ENCODE measurements at regions not wholly inside any gene's neighbourhood (a gene's known extent, or its start where the extent isn't known, plus 50 kb on each side); places are given as distances from the start of the nearest gene placed in this dataset.
A peak's percentile ranks its signal among the peaks of the same experiment; 100 is the strongest.

- peak; percentile 2 for DNase-seq (ENCODE audit: low spot score)
These were observed 111.1 kb upstream of the ACSL4 start for GRCh38 chrX:109843963-109844751.

DNA sequence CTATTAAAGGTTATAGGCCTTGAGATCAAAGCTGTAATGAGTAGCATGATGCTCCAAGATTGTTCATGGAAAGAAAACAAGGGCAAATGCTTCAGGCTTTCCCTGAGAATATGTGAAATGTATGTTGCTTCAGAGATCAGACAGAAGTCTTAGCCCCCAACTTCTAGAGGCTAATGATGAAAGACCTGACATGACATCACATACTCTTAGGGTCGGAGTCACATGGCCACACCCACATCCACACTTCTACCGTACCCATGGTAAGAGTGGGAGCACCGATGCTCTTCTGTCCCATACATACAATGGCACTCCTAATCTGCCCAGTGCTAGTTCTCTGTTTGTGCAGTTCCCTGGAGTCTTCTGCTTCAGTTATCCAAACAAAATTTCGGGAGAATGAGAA, 111.9 kb upstream of the ACSL4 start:
- no peak for DNase-seq (ENCODE audit: low spot score)

GRCh38 chrX:109845996-109846395, 112.9 kb upstream of the ACSL4 start:
- DNase-seq (ENCODE audit: low spot score) = no peak

GRCh38 chrX:109847257-109848187, 114.5 kb upstream of the ACSL4 start:
- no peak for DNase-seq (ENCODE audit: low spot score)

GRCh38 chrX:109848461-109849050, 115.5 kb upstream of the ACSL4 start:
- no peak for DNase-seq (ENCODE audit: low spot score)

GRCh38 chrX:109854096-109854495, 121.0 kb upstream of the ACSL4 start:
- DNase-seq (ENCODE audit: low spot score) = no peak

DNA sequence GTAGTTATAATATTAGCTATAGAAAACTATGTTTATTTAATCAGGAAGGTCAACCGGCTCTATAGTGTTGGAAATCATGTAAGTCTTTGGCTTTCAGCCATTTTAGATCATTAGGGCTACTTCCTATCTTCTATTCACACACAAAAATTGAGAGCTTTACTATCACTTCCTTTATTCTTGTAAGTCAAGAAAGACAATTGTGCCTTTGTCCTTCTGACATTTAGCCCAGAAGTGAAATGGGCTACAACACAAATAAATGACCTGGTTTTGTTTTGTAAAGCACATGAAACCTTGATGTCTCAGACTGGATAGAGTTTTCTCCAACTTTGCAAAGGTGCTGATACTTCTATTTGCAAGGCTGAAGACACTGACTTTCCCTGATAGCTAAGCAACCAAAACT, 122.4 kb upstream of the ACSL4 start:
- no peak for DNase-seq (ENCODE audit: low spot score)

GRCh38 chrX:109856974-109857373, 123.9 kb upstream of the ACSL4 start:
- DNase-seq (ENCODE audit: low spot score) = peak; percentile 5

DNA sequence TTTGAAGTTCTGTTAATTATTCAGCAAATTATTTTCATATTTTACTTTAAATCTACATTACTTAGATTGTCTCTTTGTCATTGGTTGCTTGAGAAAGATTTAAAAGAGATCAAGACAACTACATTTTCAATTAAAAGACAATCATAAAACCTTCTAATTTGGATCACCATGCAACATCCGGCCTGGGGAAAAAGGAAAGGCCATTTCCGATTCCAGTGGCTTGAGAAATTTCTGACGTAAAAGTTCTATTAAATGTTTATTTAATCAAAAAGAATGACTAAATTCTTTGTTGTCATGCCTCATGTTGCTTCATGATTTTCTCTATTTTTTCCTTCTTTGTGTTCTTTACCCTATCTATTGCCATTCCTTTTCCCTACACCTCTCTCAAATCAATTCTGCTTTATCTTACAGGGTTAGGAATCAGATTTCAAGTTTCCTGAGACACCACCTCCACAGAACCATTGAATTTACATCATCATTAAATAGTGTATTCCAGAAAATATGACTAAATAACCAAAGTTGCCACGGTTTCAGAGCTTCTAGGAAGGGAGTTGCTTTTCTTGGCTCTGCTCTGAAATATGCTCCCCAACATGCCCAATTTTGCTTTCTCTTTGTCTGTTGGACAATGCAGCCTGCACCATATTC, 124.6 kb upstream of the ACSL4 start:
- no peak for DNase-seq (ENCODE audit: low spot score)

DNA sequence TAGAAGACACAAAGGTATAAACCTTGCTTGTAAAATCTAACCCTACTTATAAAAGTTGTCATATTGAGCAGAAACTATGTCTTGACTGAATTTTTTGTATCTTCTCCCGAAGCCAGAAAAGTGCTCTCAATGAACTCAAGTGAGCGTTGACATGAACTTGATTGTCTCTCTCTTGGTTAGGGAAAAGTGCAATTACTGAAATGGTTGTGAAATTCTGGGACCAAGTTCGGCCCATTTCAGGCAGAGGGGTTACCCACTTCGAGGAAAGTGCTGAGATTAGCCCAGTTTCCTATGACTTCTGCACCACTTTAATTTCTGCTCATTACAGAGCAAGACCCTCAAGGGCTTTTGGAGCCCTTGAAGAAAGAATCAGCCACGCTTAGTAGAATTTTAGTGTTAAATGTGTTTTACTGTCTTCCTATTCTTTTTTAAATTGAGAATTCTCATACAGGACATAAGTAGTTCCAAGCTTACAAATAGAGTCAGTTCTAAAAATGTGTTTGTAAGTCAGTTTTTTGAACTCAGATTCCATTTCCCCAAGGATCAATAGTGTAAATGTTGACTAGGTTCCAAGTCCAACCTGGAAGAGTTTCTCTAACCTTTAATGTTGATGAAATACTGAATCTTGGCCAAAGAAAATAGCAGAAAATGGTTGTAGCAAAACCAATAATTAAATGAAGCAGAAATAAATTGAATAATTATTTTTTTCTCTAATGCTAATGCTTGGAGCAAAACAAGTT, 125.7 kb upstream of the ACSL4 start:
- DNase-seq (ENCODE audit: low spot score) = no peak

GRCh38 chrX:109859651-109860050, 126.6 kb upstream of the ACSL4 start:
- no peak for DNase-seq (ENCODE audit: low spot score)

GRCh38 chrX:109862433-109862832, 129.4 kb upstream of the ACSL4 start:
- DNase-seq (ENCODE audit: low spot score) = no peak

DNA sequence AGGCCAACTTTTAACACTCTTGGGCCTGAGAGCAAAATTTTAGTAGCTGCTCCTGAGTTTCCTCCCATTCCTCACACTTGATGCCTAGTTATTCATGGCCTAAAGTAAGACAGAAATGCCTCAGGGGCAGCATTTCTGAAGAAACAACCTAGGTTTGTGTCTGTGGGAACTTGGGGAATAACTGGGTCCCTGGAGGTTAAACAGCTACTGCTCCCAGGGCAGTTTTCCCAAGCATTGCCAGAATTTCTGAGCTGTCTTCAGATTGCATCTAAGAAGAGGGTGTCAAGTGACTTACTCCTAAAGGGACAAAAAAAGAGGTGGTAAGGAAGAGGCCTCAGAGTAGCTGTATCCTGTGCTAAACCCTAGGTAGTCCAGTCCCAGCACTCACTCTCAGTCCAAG, 130.8 kb upstream of the ACSL4 start:
- no peak for DNase-seq (ENCODE audit: low spot score)

DNA sequence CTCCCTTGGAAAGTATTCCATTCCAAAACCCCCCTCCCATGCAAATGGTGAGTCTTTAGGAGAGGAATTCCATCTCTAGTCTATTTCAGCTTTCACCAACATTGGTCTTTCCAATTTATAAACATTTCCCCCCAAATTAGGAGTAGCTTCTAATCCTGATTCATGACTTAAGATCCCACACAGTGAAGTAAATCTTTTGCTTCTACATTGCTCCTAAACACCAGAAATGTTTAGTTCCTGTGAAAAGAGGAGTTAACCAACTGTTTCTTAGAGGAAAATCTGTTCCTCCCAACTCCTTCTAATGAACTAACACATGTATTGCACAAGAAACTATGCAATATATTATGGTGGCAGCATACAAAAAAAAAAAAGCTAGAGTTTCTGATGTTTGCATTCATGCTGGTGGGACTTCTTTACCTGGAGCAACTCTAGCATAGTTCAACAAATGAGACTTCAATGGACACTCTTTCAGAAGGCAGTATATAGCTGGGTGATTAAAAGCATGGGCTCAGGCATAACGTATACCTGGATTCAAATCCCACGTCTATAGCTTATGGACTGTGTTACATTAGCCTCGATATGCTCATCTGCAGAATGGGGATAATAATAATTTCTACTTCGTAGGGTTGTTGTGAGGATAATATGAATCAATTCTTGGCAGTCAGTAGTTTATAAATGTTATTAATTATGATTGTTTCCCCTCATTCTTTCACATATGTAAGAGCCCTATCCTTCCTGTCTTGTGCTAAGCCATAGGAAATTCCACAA, 131.6 kb upstream of the TMEM164 start:
- no peak for DNase-seq (ENCODE audit: low spot score)

GRCh38 chrX:109872021-109872732, 130.7 kb upstream of the TMEM164 start:
- no peak for DNase-seq (ENCODE audit: low spot score)

- no peak for DNase-seq (ENCODE audit: low spot score)
These were observed 129.3 kb upstream of the TMEM164 start for GRCh38 chrX:109873574-109873973.

DNA sequence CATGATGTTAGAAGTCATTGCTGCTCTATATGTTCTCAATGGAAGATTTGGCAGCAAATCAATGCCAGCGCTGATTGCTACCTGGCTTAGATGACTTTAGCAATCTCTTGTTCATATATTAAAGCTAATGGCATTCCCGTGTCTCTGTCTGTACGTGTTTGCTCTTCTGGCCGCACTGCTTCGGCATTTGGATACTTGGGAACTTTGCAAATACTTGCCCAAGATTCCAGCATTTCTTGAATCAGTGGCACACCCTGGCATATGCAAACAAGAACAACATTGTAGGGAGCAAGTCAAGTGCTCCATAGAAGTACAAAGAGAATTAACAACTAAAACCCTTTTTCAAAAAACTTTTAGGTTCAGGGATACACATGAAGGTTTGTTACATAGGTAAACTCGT, 128.9 kb upstream of the TMEM164 start:
- DNase-seq (ENCODE audit: low spot score) = no peak

- DNase-seq (ENCODE audit: low spot score) = no peak
These were observed 128.4 kb upstream of the TMEM164 start for GRCh38 chrX:109874548-109874947.

- DNase-seq (ENCODE audit: low spot score) = no peak
These were observed 127.1 kb upstream of the TMEM164 start for GRCh38 chrX:109875831-109876230.

- DNase-seq (ENCODE audit: low spot score) = no peak
These were observed 124.7 kb upstream of the TMEM164 start for GRCh38 chrX:109878236-109878635.
